ENCODE measurements at regions not wholly inside any gene's neighbourhood (a gene's known extent, or its start where the extent isn't known, plus 50 kb on each side); places are given as distances from the start of the nearest gene placed in this dataset.

GRCh38 chr4:187811591-187811990, 184.0 kb upstream of the ZFP42 start (continued):
- no peak for TF ChIP-seq CHD7 (IDR thresholded peaks at IDR 0.05; ENCODE audit: insufficient replicate concordance, low read length)
- no peak for TF ChIP-seq SP1 (IDR thresholded peaks at IDR 0.05; ENCODE audit: low read depth, low read length)
- TF ChIP-seq BCL11A (IDR thresholded peaks at IDR 0.05; ENCODE audit: low read depth in 2 of 2, low read length in 2 of 2): no peak
- TF ChIP-seq ATF2 (IDR thresholded peaks at IDR 0.05; ENCODE audit: low read length): no peak
- no peak for TF ChIP-seq TAF1 (IDR thresholded peaks at IDR 0.05; ENCODE audit: low read depth, low read length)
- TF ChIP-seq JUND (IDR thresholded peaks at IDR 0.05; ENCODE audit: low read length): no peak
- no peak for TF ChIP-seq BRCA1 (IDR thresholded peaks at IDR 0.05; ENCODE audit: low read depth, low read length)
- TF ChIP-seq CREB1 (IDR thresholded peaks at IDR 0.05): no peak
- TF ChIP-seq POLR2A (IDR thresholded peaks at IDR 0.05; ENCODE audit: control extremely low read depth in 1 of 2, low read depth in 2 of 2, low read length in 2 of 2): no peak
- TF ChIP-seq ZNF274 (IDR thresholded peaks at IDR 0.05; ENCODE audit: borderline replicate concordance, extremely low read depth, low read length): no peak

Data from H1 (cell line).